HG03064 (cell line): ENCODE measurements at regions not wholly inside any gene's neighbourhood (a gene's known extent, or its start where the extent isn't known, plus 50 kb on each side); places are given as distances from the start of the nearest gene placed in this dataset.

ENCODE experiments used
- ATAC-seq: cut with Tn5 transposase; IDR thresholded peaks from one replicate; pipeline ENCODE4 v1.9.1; 2021; ENCODE audit warnings: low read depth; ENCODE audit not compliant: unreplicated experiment

GRCh38 chr18:56044239-56044638 is 456.2 kb upstream of the TCF4 start:
- ATAC-seq, result no peak

GRCh38 chr18:56043641-56044061 is 455.7 kb upstream of the TCF4 start:
- no peak for ATAC-seq

GRCh38 chr18:56042915-56043536 is 455.0 kb upstream of the TCF4 start:
- no peak for ATAC-seq

- ATAC-seq, result no peak
These were observed 450.4 kb upstream of the TCF4 start for GRCh38 chr18:56038171-56039030.

GRCh38 chr18:56036741-56037140 is 448.7 kb upstream of the TCF4 start:
- no peak for ATAC-seq

GRCh38 chr18:56035546-56035945 is 447.6 kb upstream of the TCF4 start:
- no peak for ATAC-seq

GRCh38 chr18:56034949-56035348 is 447.0 kb upstream of the TCF4 start:
- ATAC-seq, result no peak

- ATAC-seq, result no peak
These were observed 442.1 kb upstream of the TCF4 start for GRCh38 chr18:56030060-56030459.

GRCh38 chr18:56028514-56028913 is 440.5 kb upstream of the TCF4 start:
- no peak for ATAC-seq

GRCh38 chr18:56026509-56026908 is 438.5 kb upstream of the TCF4 start:
- no peak for ATAC-seq

- no peak for ATAC-seq
These were observed 433.8 kb upstream of the TCF4 start for GRCh38 chr18:56021809-56022195.

- ATAC-seq, result no peak
These were observed 433.3 kb upstream of the TCF4 start for GRCh38 chr18:56021136-56021808.

GRCh38 chr18:56019908-56020307 is 431.9 kb upstream of the TCF4 start:
- ATAC-seq, result no peak

GRCh38 chr18:56019156-56019555 is 431.2 kb upstream of the TCF4 start:
- ATAC-seq, result no peak

- no peak for ATAC-seq
These were observed 421.4 kb upstream of the TCF4 start for GRCh38 chr18:56009411-56009810.

GRCh38 chr18:56003720-56004088 is 415.7 kb upstream of the TCF4 start:
- ATAC-seq, result no peak

GRCh38 chr18:56003009-56003719 is 415.2 kb upstream of the TCF4 start:
- ATAC-seq, result no peak

GRCh38 chr18:56001576-56001975 is 413.6 kb upstream of the TCF4 start:
- ATAC-seq, result no peak

GRCh38 chr18:56000041-56000440 is 412.0 kb upstream of the TCF4 start:
- ATAC-seq, result no peak

- ATAC-seq, result no peak
These were observed 411.6 kb upstream of the TCF4 start for GRCh38 chr18:55999641-56000040.

- no peak for ATAC-seq
These were observed 410.9 kb upstream of the TCF4 start for GRCh38 chr18:55998801-55999385.
